HepG2 (cell line): ENCODE measurements at regions not wholly inside any gene's neighbourhood (a gene's known extent, or its start where the extent isn't known, plus 50 kb on each side); places are given as distances from the start of the nearest gene placed in this dataset.

Experiments used
- ATAC-seq: fragments of 200-7000 bp; cut with Tn5 transposase; 3 replicates; pipeline ENCODE4 v1.9.1; 2020; ENCODE audit warnings: mild to moderate bottlenecking, moderate library complexity
- BruUV-seq: library from RNA; stranded (reverse); fragments of 400-500 nt; replicated peaks from 2 replicates; lab custom pipeline; 2021; lab: Mats Ljungman, UMichigan
- CTCF ChIA-PET: fragments of 300-600 bp; formaldehyde crosslinking; extraction: SDS; loops from one replicate; lab custom pipeline; 2021; ENCODE audit warnings: low total read pairs, inconsistent platforms, low intra/inter-chr PET ratio; lab: Yijun Ruan, JAX
- POLR2A ChIA-PET: fragments of 350-600 bp; sonication (Branson Sonifier 250); formaldehyde crosslinking; loops from one replicate; lab custom pipeline; 2020; ENCODE audit warnings: antibody characterized with exemption, inconsistent platforms; lab: Yijun Ruan, JAX
- DNase-seq: peaks from one replicate; pipeline ENCODE4 v3.0.0-alpha.2; 2015; ENCODE audit warnings: low spot score
- FAIRE-seq: peaks from 3 replicates; lab custom pipeline; 2011; peaks lifted over from hg19 to GRCh38; lab: Jason Lieb, UNC
- H2AFZ ChIP-seq: one replicate; pipeline ENCODE4 v1.6.1; 2011; ENCODE audit warnings: low read length, inconsistent platforms
- H3K27ac ChIP-seq: fragments of 300-600 bp; 3 replicates; pipeline ENCODE4 v1.8.0; 2011; ENCODE audit warnings: mixed run types, mild to moderate bottlenecking, mixed read lengths, low read length, inconsistent platforms; ENCODE audit not compliant: insufficient read depth; ENCODE audit errors: extremely low read length
- H3K27me3 ChIP-seq, 2 experiments: fragments of 200-600 bp in 1 of 2; 2 replicates in 1 of 2; 3 replicates in 1 of 2; pipeline versions ENCODE4 v1.6.0 to v1.8.0; 2011; ENCODE audit warnings: low read length in 2 of 2, mild to moderate bottlenecking in 2 of 2, moderate library complexity in 2 of 2, inconsistent platforms in 1 of 2; ENCODE audit not compliant: insufficient read depth in 2 of 2, control insufficient read depth in 1 of 2
- H3K36me3 ChIP-seq, 2 experiments: fragments of 200-600 bp in 1 of 2; replicated peaks in 1 of 2; 2 replicates in 1 of 2; 3 replicates in 1 of 2; pipeline versions ENCODE4 v1.5.1 to v1.8.0; 2011; ENCODE audit warnings: low read length in 2 of 2, inconsistent platforms in 1 of 2; ENCODE audit not compliant: insufficient read depth in 2 of 2, control insufficient read depth in 1 of 2
- H3K4me1 ChIP-seq: 2 replicates; pipeline ENCODE4 v1.5.1; 2012; ENCODE audit warnings: low read length, inconsistent platforms; ENCODE audit not compliant: insufficient read depth
- H3K4me2 ChIP-seq: 2 replicates; pipeline ENCODE4 v1.6.0; 2011; ENCODE audit warnings: low read depth, low read length, inconsistent platforms
- H3K4me3 ChIP-seq, 3 experiments: fragments of 200-600 bp in 1 of 3; sonication (generic), shearing (Covaris generic) in 1 of 3; replicated peaks in 1 of 3; 2 replicates each; pipeline ENCODE4 v1.5.1; 2011 to 2016; ENCODE audit warnings: low read length in 3 of 3, inconsistent platforms in 2 of 3, low read depth in 2 of 3, mild to moderate bottlenecking in 2 of 3, control low read depth in 1 of 3, mixed read lengths in 1 of 3; ENCODE audit not compliant: insufficient read depth in 1 of 3
- H3K79me2 ChIP-seq: one replicate; pipeline ENCODE4 v1.6.1; 2011; ENCODE audit warnings: low read length, inconsistent platforms; ENCODE audit not compliant: insufficient read depth
- H3K9ac ChIP-seq: 2 replicates; pipeline ENCODE4 v1.6.0; 2011; ENCODE audit warnings: mild to moderate bottlenecking, low read depth, low read length, inconsistent platforms; ENCODE audit not compliant: insufficient read depth
- H3K9me3 ChIP-seq: 2 replicates; pipeline ENCODE4 v1.5.1; 2012; ENCODE audit warnings: mild to moderate bottlenecking, low read length
- H4K20me1 ChIP-seq: 2 replicates; pipeline ENCODE4 v1.6.0; 2011; ENCODE audit warnings: inconsistent platforms, mild to moderate bottlenecking, low read length, moderate library complexity; ENCODE audit not compliant: insufficient read depth
- CSRNP2 ChIP-seq: sonication (generic); formaldehyde crosslinking; conservative IDR thresholded peaks from 2 replicates; pipeline ENCODE4 v1.8.0; 2022; ENCODE audit warnings: low read depth, missing genetic modification reagents
- RCOR2 ChIP-seq: IDR thresholded peaks from 2 replicates; pipeline ENCODE4 v1.6.1; 2016; ENCODE audit warnings: missing biosample characterization, missing genetic modification reagents
- ZNF143 ChIP-seq: sonication (generic); formaldehyde crosslinking; IDR thresholded peaks from 2 replicates; pipeline ENCODE4 v1.4.0; 2020; ENCODE audit warnings: missing genetic modification reagents
- ZNF777 ChIP-seq: sonication (generic); formaldehyde crosslinking; IDR thresholded peaks from 2 replicates; pipeline ENCODE4 v1.4.0; 2020; ENCODE audit warnings: missing genetic modification reagents
- WGBS: methylation state at CpG from one replicate; pipeline ENCODE4 v1.1.6; 2017; ENCODE audit warnings: low lambda C conversion rate; 5-methylcytosine and 5-hydroxymethylcytosine counted together
- in situ Hi-C: cut with HindIII; loops from 2 replicates; pipeline ENCODE4 v1.10.0; 2017; ENCODE audit warnings: low pct_unique_long_range_greater_than_20kb; ENCODE audit not compliant: extremely low pct_ligation_motif_present
- intact Hi-C: fragments of 100-400 bp; cut with micrococcal nuclease; formaldehyde crosslinking; loops from one replicate; pipeline ENCODE4 v1.10.0; 2022; ENCODE audit not compliant: unreplicated experiment

GRCh38 chr7:48780862-48781261 lies 143.5 kb upstream of the CDC14C start:
- BruUV-seq = no TSS peak
- CTCF ChIA-PET = no interaction called here

GRCh38 chr7:48781752-48782151 lies 142.6 kb upstream of the CDC14C start:
- POLR2A ChIA-PET = no interaction called here
- no TSS peak for BruUV-seq
- no peaks in the 10 kb centered on the region for H3K36me3 ChIP-seq
- no peak overlapping the region for H3K9ac ChIP-seq
- 24% methylated on average over 3 of the region's 3 CpGs for WGBS
- intact Hi-C loops = no loop called here
- in situ Hi-C loops = no loop called here
- H3K4me1 ChIP-seq = no peaks in the 10 kb centered on the region
- CTCF ChIA-PET = no interaction called here
- no peak for TF ChIP-seq RCOR2 (CRISPR knock-in tag)
- TF ChIP-seq, all 625 proteins: peak for 0
- Histone ChIP-seq H3K4me3 (no peak overlapping the region), H3K79me2 (no peaks in the 10 kb centered on the region), H4K20me1 (no peaks in the 10 kb centered on the region), H3K27ac (no peak overlapping the region), H3K9me3 (no peaks in the 10 kb centered on the region), H3K4me2 (no peak overlapping the region), H3K27me3 (no peaks in the 10 kb centered on the region), H2AFZ (no peak overlapping the region)
- ATAC-seq = no peak
- DNase-seq = no peak
- no peak for FAIRE-seq

More at GRCh38 chr7:48780862-48781261, 143.5 kb upstream of the CDC14C start:
- in situ Hi-C loops = no loop called here
- no peaks in the 10 kb centered on the region for H3K27me3 ChIP-seq
- 7% methylated on average over 1 of the region's 1 CpG for WGBS
- no peak for FAIRE-seq
- H3K4me2 ChIP-seq = no peak overlapping the region
- POLR2A ChIA-PET = no interaction called here
- H3K4me1 ChIP-seq = no peaks in the 10 kb centered on the region
- H3K27ac ChIP-seq = no peak overlapping the region
- no peaks in the 10 kb centered on the region for H3K36me3 ChIP-seq
- DNase-seq = no peak
- H3K9ac ChIP-seq = no peak overlapping the region
- ATAC-seq = no peak
- H4K20me1 ChIP-seq = no peaks in the 10 kb centered on the region
- intact Hi-C loops = no loop called here
- H3K79me2 ChIP-seq = no peaks in the 10 kb centered on the region
- H3K9me3 ChIP-seq = no peaks in the 10 kb centered on the region
- no peak overlapping the region for H2AFZ ChIP-seq
- no peak overlapping the region for H3K4me3 ChIP-seq
- TF ChIP-seq ZNF777 = no peak
- TF ChIP-seq ZNF143 (CRISPR knock-in tag) = no peak
- no peak for TF ChIP-seq CSRNP2
- TF ChIP-seq, all 625 proteins: peak for 0
